ENCODE measurements at regions not wholly inside any gene's neighbourhood (a gene's known extent, or its start where the extent isn't known, plus 50 kb on each side); places are given as distances from the start of the nearest gene placed in this dataset.

DNA sequence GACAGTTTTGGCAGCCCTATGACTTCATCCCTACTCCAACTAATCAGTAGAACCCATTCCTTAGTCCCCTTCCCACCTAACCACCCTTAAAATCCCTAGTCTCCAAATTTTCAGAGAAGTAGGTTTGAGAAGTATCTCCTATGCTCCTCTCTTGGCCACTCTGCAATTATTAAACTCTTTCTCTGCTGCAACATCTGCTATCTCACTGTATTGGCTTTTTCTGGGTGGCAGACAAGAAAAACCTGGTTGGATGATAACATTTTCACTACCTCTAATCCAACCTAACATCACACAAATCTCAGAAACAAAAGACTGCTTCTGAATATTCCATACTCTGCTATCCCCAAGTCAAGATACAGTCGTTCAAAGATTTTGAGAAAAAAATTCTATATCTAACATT lies 542.4 kb upstream of the SOX9 start:
- TF ChIP-seq, protein P1, sequence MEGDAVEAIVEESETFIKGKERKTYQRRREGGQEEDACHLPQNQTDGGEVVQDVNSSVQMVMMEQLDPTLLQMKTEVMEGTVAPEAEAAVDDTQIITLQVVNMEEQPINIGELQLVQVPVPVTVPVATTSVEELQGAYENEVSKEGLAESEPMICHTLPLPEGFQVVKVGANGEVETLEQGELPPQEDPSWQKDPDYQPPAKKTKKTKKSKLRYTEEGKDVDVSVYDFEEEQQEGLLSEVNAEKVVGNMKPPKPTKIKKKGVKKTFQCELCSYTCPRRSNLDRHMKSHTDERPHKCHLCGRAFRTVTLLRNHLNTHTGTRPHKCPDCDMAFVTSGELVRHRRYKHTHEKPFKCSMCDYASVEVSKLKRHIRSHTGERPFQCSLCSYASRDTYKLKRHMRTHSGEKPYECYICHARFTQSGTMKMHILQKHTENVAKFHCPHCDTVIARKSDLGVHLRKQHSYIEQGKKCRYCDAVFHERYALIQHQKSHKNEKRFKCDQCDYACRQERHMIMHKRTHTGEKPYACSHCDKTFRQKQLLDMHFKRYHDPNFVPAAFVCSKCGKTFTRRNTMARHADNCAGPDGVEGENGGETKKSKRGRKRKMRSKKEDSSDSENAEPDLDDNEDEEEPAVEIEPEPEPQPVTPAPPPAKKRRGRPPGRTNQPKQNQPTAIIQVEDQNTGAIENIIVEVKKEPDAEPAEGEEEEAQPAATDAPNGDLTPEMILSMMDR (IDR thresholded peaks at IDR 0.05) = no peak
- TF ChIP-seq POLR2A (IDR thresholded peaks at IDR 0.05) (no peak), POLR2AphosphoS5 (IDR thresholded peaks at IDR 0.05) (no peak)
